ENCODE measurements at regions not wholly inside any gene's neighbourhood (a gene's known extent, or its start where the extent isn't known, plus 50 kb on each side); places are given as distances from the start of the nearest gene placed in this dataset.
"Not testable (repeated sequence)": the region's sequence is repeated elsewhere in the genome, so short reads cannot be mapped to it uniquely, and the experiment has no call there.

- TF ChIP-seq ESRRA (IDR thresholded peaks at IDR 0.05; ENCODE audit: low read length); YY1 (IDR thresholded peaks at IDR 0.05; ENCODE audit: low read depth, low read length); MAX (IDR thresholded peaks at IDR 0.05; ENCODE audit: low read depth, low read length); CTCF (IDR thresholded peaks at IDR 0.05 in 2 of 3, conservative IDR thresholded peaks at IDR 0.05 in 1 of 3; ENCODE audit: control insufficient read depth in 2 of 3, extremely low read depth in 1 of 3, insufficient read depth in 1 of 3, low read depth in 3 of 3, low read length in 3 of 3); ZNF274 (IDR thresholded peaks at IDR 0.05; ENCODE audit: insufficient read depth, insufficient read length); POLR2A (IDR thresholded peaks at IDR 0.05; ENCODE audit: low read depth, low read length); SP1 (IDR thresholded peaks at IDR 0.05; ENCODE audit: low read depth, low read length); JUND (IDR thresholded peaks at IDR 0.05; ENCODE audit: low read depth, low read length); CHD4 (IDR thresholded peaks at IDR 0.05); HDAC2 (IDR thresholded peaks at IDR 0.05); SREBF2 (IDR thresholded peaks at IDR 0.05; ENCODE audit: low read length); POLR2AphosphoS5 (IDR thresholded peaks at IDR 0.05; ENCODE audit: low read length): not testable (repeated sequence)
- TF ChIP-seq, protein P1, sequence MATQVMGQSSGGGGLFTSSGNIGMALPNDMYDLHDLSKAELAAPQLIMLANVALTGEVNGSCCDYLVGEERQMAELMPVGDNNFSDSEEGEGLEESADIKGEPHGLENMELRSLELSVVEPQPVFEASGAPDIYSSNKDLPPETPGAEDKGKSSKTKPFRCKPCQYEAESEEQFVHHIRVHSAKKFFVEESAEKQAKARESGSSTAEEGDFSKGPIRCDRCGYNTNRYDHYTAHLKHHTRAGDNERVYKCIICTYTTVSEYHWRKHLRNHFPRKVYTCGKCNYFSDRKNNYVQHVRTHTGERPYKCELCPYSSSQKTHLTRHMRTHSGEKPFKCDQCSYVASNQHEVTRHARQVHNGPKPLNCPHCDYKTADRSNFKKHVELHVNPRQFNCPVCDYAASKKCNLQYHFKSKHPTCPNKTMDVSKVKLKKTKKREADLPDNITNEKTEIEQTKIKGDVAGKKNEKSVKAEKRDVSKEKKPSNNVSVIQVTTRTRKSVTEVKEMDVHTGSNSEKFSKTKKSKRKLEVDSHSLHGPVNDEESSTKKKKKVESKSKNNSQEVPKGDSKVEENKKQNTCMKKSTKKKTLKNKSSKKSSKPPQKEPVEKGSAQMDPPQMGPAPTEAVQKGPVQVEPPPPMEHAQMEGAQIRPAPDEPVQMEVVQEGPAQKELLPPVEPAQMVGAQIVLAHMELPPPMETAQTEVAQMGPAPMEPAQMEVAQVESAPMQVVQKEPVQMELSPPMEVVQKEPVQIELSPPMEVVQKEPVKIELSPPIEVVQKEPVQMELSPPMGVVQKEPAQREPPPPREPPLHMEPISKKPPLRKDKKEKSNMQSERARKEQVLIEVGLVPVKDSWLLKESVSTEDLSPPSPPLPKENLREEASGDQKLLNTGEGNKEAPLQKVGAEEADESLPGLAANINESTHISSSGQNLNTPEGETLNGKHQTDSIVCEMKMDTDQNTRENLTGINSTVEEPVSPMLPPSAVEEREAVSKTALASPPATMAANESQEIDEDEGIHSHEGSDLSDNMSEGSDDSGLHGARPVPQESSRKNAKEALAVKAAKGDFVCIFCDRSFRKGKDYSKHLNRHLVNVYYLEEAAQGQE (IDR thresholded peaks at IDR 0.05; ENCODE audit: low read depth, low read length) = not testable (repeated sequence)
- TF ChIP-seq, protein P2, sequence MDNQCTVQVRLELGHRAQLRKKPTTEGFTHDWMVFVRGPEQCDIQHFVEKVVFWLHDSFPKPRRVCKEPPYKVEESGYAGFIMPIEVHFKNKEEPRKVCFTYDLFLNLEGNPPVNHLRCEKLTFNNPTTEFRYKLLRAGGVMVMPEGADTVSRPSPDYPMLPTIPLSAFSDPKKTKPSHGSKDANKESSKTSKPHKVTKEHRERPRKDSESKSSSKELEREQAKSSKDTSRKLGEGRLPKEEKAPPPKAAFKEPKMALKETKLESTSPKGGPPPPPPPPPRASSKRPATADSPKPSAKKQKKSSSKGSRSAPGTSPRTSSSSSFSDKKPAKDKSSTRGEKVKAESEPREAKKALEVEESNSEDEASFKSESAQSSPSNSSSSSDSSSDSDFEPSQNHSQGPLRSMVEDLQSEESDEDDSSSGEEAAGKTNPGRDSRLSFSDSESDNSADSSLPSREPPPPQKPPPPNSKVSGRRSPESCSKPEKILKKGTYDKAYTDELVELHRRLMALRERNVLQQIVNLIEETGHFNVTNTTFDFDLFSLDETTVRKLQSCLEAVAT (IDR thresholded peaks at IDR 0.05) = not testable (repeated sequence)
Measured at GRCh38 chr21:38091061-38091460, 165.7 kb upstream of the KCNJ15 start.
